ENCODE measurements at regions not wholly inside any gene's neighbourhood (a gene's known extent, or its start where the extent isn't known, plus 50 kb on each side); places are given as distances from the start of the nearest gene placed in this dataset.

DNA sequence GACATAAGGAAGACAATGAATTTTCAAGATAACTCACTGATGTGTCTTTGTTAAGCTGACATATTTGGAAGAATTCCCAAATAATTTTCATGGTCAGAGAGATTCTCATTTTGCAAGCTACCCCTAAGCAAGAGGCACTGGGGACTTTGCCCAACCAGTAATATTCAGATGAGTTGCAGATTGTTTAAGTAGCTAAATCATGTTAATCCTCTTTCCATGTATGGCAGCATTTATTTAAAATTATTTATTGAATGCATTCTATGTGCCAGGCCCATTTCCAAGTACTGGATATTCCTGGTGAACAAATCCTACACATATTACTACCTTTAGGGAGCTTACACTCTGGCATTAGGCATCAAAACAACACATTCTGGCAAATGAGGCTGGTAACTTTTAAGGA is 56.5 kb upstream of the BACH1 start:
- TF ChIP-seq, protein P1, sequence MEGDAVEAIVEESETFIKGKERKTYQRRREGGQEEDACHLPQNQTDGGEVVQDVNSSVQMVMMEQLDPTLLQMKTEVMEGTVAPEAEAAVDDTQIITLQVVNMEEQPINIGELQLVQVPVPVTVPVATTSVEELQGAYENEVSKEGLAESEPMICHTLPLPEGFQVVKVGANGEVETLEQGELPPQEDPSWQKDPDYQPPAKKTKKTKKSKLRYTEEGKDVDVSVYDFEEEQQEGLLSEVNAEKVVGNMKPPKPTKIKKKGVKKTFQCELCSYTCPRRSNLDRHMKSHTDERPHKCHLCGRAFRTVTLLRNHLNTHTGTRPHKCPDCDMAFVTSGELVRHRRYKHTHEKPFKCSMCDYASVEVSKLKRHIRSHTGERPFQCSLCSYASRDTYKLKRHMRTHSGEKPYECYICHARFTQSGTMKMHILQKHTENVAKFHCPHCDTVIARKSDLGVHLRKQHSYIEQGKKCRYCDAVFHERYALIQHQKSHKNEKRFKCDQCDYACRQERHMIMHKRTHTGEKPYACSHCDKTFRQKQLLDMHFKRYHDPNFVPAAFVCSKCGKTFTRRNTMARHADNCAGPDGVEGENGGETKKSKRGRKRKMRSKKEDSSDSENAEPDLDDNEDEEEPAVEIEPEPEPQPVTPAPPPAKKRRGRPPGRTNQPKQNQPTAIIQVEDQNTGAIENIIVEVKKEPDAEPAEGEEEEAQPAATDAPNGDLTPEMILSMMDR (IDR thresholded peaks at IDR 0.05; ENCODE audit: low read depth, low read length): no peak
- TF ChIP-seq POLR2A (IDR thresholded peaks at IDR 0.05; ENCODE audit: extremely low read depth, insufficient read length): no peak
- TF ChIP-seq, protein P2, sequence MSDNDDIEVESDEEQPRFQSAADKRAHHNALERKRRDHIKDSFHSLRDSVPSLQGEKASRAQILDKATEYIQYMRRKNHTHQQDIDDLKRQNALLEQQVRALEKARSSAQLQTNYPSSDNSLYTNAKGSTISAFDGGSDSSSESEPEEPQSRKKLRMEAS (IDR thresholded peaks at IDR 0.05; ENCODE audit: low read depth, low read length): no peak
